Epithelial cell of esophagus (primary cell): ENCODE measurements at regions not wholly inside any gene's neighbourhood (a gene's known extent, or its start where the extent isn't known, plus 50 kb on each side); places are given as distances from the start of the nearest gene placed in this dataset.

Source experiments
- DNase-seq: peaks from one replicate; pipeline ENCODE4 v3.0.0; 2010; ENCODE audit warnings: low read depth
- H3K4me3 ChIP-seq: 2 replicates; pipeline ENCODE4 v1.5.1; 2011; ENCODE audit warnings: mild to moderate bottlenecking, low read length, control low read depth
- TF ChIP-seq, protein P1 (sequence below): IDR thresholded peaks from 2 replicates; pipeline ENCODE4 v1.5.1; 2011; ENCODE audit warnings: low read depth, mild to moderate bottlenecking, low read length, control low read depth, inconsistent platforms; ENCODE audit not compliant: insufficient read depth; ENCODE audit errors: missing control alignments

DNA sequence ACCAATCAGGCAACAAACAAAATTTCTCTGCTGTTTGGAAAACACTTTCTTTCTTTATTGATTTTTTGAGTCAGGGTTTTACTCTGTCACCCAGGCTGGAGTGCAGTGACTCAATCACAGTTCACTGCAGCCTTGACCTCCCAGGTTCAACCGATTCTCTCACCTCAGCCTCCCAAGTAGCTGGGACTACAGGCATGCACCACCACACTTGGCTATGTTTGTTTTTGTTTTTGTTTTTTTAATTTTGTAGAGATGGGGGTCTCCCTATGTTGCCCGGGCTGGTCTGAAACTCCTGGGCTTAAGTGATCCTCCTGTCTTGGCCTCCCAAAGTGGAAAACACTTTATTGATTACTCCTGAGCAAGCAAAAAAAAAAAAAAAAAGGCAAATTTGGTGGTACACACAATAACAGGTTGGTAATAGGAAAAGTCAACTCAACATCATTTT is 276.4 kb downstream of the SOX9 start:
- no peak overlapping the region for H3K4me3 ChIP-seq
- DNase-seq, result no peak
- TF ChIP-seq, protein P1, sequence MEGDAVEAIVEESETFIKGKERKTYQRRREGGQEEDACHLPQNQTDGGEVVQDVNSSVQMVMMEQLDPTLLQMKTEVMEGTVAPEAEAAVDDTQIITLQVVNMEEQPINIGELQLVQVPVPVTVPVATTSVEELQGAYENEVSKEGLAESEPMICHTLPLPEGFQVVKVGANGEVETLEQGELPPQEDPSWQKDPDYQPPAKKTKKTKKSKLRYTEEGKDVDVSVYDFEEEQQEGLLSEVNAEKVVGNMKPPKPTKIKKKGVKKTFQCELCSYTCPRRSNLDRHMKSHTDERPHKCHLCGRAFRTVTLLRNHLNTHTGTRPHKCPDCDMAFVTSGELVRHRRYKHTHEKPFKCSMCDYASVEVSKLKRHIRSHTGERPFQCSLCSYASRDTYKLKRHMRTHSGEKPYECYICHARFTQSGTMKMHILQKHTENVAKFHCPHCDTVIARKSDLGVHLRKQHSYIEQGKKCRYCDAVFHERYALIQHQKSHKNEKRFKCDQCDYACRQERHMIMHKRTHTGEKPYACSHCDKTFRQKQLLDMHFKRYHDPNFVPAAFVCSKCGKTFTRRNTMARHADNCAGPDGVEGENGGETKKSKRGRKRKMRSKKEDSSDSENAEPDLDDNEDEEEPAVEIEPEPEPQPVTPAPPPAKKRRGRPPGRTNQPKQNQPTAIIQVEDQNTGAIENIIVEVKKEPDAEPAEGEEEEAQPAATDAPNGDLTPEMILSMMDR, result no peak

DNA sequence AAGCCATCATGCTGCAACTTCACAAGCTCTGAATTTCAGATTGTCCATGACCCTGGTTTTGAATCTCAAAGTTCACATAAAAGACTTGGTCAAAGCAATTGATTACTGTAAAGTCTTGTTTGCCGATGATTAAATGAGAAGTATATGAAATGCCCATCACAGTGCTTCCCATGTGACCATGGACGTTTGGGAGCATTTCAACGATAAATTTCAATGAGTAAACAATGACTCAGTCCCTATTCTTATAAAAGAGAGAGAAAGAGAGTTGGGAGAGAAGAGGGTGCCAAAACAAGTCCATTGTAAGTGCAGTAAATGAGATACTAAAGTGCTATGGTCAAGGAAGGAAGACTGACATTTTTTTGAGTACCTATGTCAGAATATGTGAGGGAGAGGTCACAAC is 276.9 kb downstream of the SOX9 start:
- TF ChIP-seq, protein P1, result no peak
- H3K4me3 ChIP-seq, result no peak overlapping the region
- no peak for DNase-seq

DNA sequence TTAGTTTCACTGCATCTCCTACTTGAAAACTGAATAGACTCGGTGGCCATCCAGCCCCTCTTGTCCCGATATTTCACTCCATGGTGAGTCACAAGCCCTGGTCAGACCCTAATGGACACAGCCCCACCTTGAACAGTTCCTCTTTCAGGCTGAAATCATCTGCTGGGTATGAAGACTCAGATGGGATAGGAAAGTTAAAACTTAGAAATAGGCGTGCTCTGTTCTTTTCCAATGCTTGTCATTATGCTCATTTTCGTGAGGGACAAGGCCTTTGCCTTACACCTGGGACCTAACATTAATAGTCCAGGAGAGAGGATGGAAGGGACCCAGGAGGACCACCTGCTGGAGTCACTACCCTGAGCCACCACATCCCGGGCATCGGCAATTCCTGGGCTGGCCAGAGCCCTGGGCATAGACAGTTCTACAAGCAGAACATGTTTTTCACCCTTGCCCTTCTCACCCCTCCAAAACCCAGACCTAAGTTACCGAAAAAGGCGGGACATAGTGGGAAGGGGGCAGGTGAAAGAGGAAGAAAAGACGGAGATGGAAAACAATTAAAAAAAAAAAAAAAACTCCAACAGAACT is 278.3 kb downstream of the SOX9 start:
- H3K4me3 ChIP-seq, result no peak overlapping the region
- TF ChIP-seq, protein P1, result no peak
- DNase-seq, result no peak

- H3K4me3 ChIP-seq, result no peak overlapping the region
- DNase-seq, result no peak
- TF ChIP-seq, protein P1, result no peak
These were observed 279.0 kb downstream of the SOX9 start for GRCh38 chr17:72399608-72400487.

- H3K4me3 ChIP-seq, result no peak overlapping the region
- TF ChIP-seq, protein P1, result no peak
- DNase-seq, result no peak
These were observed 279.6 kb downstream of the SOX9 start for GRCh38 chr17:72400488-72400827.

- H3K4me3 ChIP-seq, result no peak overlapping the region
- DNase-seq, result no peak
- TF ChIP-seq, protein P1, result no peak
These were observed 280.0 kb downstream of the SOX9 start for GRCh38 chr17:72400863-72401262.
